Activated CD4-positive, alpha-beta T cell treated with anti-CD3 and anti-CD28 coated beads for 36 hours (primary cell): ENCODE measurements at regions not wholly inside any gene's neighbourhood (a gene's known extent, or its start where the extent isn't known, plus 50 kb on each side); places are given as distances from the start of the nearest gene placed in this dataset.

ENCODE experiments used
- ATAC-seq: fragments of 200-7000 bp; cut with Tn5 transposase; one replicate; pipeline ENCODE4 v1.10.0; 2021; ENCODE audit warnings: mild to moderate bottlenecking, moderate library complexity
- CTCF ChIA-PET: fragments of 350-600 bp; sonication (Branson Sonifier 250); formaldehyde crosslinking; loops from one replicate; lab custom pipeline; 2021; ENCODE audit warnings: antibody characterized with exemption; lab: Charles Lee
- POLR2A ChIA-PET: fragments of 350-600 bp; sonication (Branson Sonifier 250); formaldehyde crosslinking; loops from one replicate; lab custom pipeline; 2021; ENCODE audit warnings: antibody characterized with exemption, inconsistent platforms; lab: Charles Lee
- DNase-seq: peaks from one replicate; pipeline ENCODE4 v3.0.0-alpha.2; 2020
- H3K27ac Mint-ChIP-seq: one replicate; pipeline ENCODE4 v1.8.0; 2021; ENCODE audit warnings: mixed read lengths
- H3K27me3 Mint-ChIP-seq: one replicate; pipeline ENCODE4 v1.8.0; 2021; ENCODE audit warnings: mixed read lengths
- H3K36me3 Mint-ChIP-seq: one replicate; pipeline ENCODE4 v1.8.0; 2021; ENCODE audit warnings: low read depth, mixed read lengths
- H3K4me1 Mint-ChIP-seq: one replicate; pipeline ENCODE4 v1.8.0; 2021; ENCODE audit warnings: mixed read lengths
- H3K4me3 Mint-ChIP-seq: one replicate; pipeline ENCODE4 v1.8.0; 2021; ENCODE audit warnings: mild to moderate bottlenecking, moderate library complexity, mixed read lengths
- H3K9me3 Mint-ChIP-seq: one replicate; pipeline ENCODE4 v1.8.0; 2021; ENCODE audit warnings: low read depth, mixed read lengths
- intact Hi-C, 2 experiments: fragments of 100-400 bp; cut with DNase I in 1 of 2; cut with micrococcal nuclease in 1 of 2; formaldehyde crosslinking; loops; one replicate each; pipeline versions ENCODE4 v1.14.2 to v1.15.1; 2022 to 2024; cut with DNase I, micrococcal nuclease

GRCh38 chr22:48436201-48436931, 1391.3 kb downstream of the BRD1 start:
- ChIA-PET POLR2A (no interaction called here), CTCF (no interaction called here)
- H3K27me3 Mint-ChIP-seq: no peaks in the 10 kb centered on the region
- DNase-seq (no peak), ATAC-seq (no peak)
- no peaks in the 10 kb centered on the region for H3K4me1 Mint-ChIP-seq
- intact Hi-C loops: no loop called here
- H3K9me3 Mint-ChIP-seq: no peaks in the 10 kb centered on the region
- H3K27ac Mint-ChIP-seq: no peak overlapping the region
- H3K36me3 Mint-ChIP-seq: no peaks in the 10 kb centered on the region
- H3K4me3 Mint-ChIP-seq: no peak overlapping the region

GRCh38 chr22:48434868-48435250, 1392.8 kb downstream of the BRD1 start:
- H3K4me1 Mint-ChIP-seq: no peaks in the 10 kb centered on the region
- no peaks in the 10 kb centered on the region for H3K9me3 Mint-ChIP-seq
- no peak for ATAC-seq
- ChIA-PET POLR2A (interaction anchor here (0.6 kb wide), 1 partner anchor 1859 kb away, joined by 3 read pairs; no protein-coding TSS in a partner anchor), CTCF (no interaction called here)
- H3K27me3 Mint-ChIP-seq: no peaks in the 10 kb centered on the region
- no peak overlapping the region for H3K4me3 Mint-ChIP-seq
- H3K27ac Mint-ChIP-seq: no peak overlapping the region
- H3K36me3 Mint-ChIP-seq: no peaks in the 10 kb centered on the region
- intact Hi-C loops: no loop called here
- DNase-seq: no peak

GRCh38 chr22:48434156-48434867, 1393.4 kb downstream of the BRD1 start:
- ChIA-PET CTCF (no interaction called here), POLR2A (interaction anchor here (0.6 kb wide), 1 partner anchor 1860 kb away, joined by 3 read pairs; no protein-coding TSS in a partner anchor)
- Mint-ChIP-seq H3K27ac (no peak overlapping the region), H3K36me3 (no peaks in the 10 kb centered on the region), H3K4me3 (no peak overlapping the region), H3K4me1 (no peaks in the 10 kb centered on the region), H3K27me3 (no peaks in the 10 kb centered on the region), H3K9me3 (no peaks in the 10 kb centered on the region)
- no peak for ATAC-seq
- intact Hi-C loops: no loop called here
- no peak for DNase-seq

GRCh38 chr22:48433647-48434046, 1394.0 kb downstream of the BRD1 start:
- H3K27ac Mint-ChIP-seq: no peak overlapping the region
- intact Hi-C loops: no loop called here
- no peaks in the 10 kb centered on the region for H3K9me3 Mint-ChIP-seq
- no peaks in the 10 kb centered on the region for H3K4me1 Mint-ChIP-seq
- H3K4me3 Mint-ChIP-seq: no peak overlapping the region
- ChIA-PET POLR2A (no interaction called here), CTCF (no interaction called here)
- no peak for DNase-seq
- H3K27me3 Mint-ChIP-seq: no peaks in the 10 kb centered on the region
- ATAC-seq: no peak
- H3K36me3 Mint-ChIP-seq: no peaks in the 10 kb centered on the region

GRCh38 chr22:48432781-48433518, 1394.7 kb downstream of the BRD1 start:
- intact Hi-C loops: no loop called here
- Mint-ChIP-seq H3K27ac (no peak overlapping the region), H3K4me3 (no peak overlapping the region), H3K4me1 (no peaks in the 10 kb centered on the region), H3K27me3 (no peaks in the 10 kb centered on the region), H3K36me3 (no peaks in the 10 kb centered on the region), H3K9me3 (no peaks in the 10 kb centered on the region)
- no peak for ATAC-seq
- DNase-seq: no peak
- CTCF ChIA-PET: no interaction called here
- POLR2A ChIA-PET: no interaction called here

- POLR2A ChIA-PET: no interaction called here
- Mint-ChIP-seq H3K4me1 (no peaks in the 10 kb centered on the region), H3K9me3 (no peaks in the 10 kb centered on the region)
Observed at GRCh38 chr22:48431536-48432315, 1395.9 kb downstream of the BRD1 start.

GRCh38 chr22:48431014-48431413, 1396.7 kb downstream of the BRD1 start:
- POLR2A ChIA-PET: no interaction called here
- Mint-ChIP-seq H3K36me3 (no peaks in the 10 kb centered on the region), H3K9me3 (no peaks in the 10 kb centered on the region), H3K27ac (no peak overlapping the region), H3K27me3 (no peaks in the 10 kb centered on the region), H3K4me1 (no peaks in the 10 kb centered on the region), H3K4me3 (no peak overlapping the region)
- intact Hi-C loops: no loop called here
- CTCF ChIA-PET: no interaction called here
- DNase-seq (no peak), ATAC-seq (no peak)

More at GRCh38 chr22:48431536-48432315, 1395.9 kb downstream of the BRD1 start:
- intact Hi-C loops: no loop called here
- Mint-ChIP-seq H3K4me3 (no peak overlapping the region), H3K27ac (no peak overlapping the region), H3K36me3 (no peaks in the 10 kb centered on the region), H3K27me3 (no peaks in the 10 kb centered on the region)
- CTCF ChIA-PET: no interaction called here
- DNase-seq (no peak), ATAC-seq (no peak)

GRCh38 chr22:48429446-48430020, 1398.1 kb downstream of the BRD1 start:
- H3K27me3 Mint-ChIP-seq: no peaks in the 10 kb centered on the region
- ATAC-seq (no peak), DNase-seq (no peak)
- no peak overlapping the region for H3K27ac Mint-ChIP-seq
- no peaks in the 10 kb centered on the region for H3K4me1 Mint-ChIP-seq
- intact Hi-C loops: no loop called here
- H3K9me3 Mint-ChIP-seq: no peaks in the 10 kb centered on the region
- CTCF ChIA-PET: no interaction called here
- no peak overlapping the region for H3K4me3 Mint-ChIP-seq
- no peaks in the 10 kb centered on the region for H3K36me3 Mint-ChIP-seq
- POLR2A ChIA-PET: no interaction called here

- Mint-ChIP-seq H3K9me3 (no peaks in the 10 kb centered on the region), H3K4me3 (no peak overlapping the region), H3K27ac (no peak overlapping the region), H3K4me1 (no peaks in the 10 kb centered on the region), H3K27me3 (no peaks in the 10 kb centered on the region), H3K36me3 (no peaks in the 10 kb centered on the region)
- POLR2A ChIA-PET: no interaction called here
- ATAC-seq: no peak
- intact Hi-C loops: no loop called here
- CTCF ChIA-PET: no interaction called here
- DNase-seq: no peak
Observed at GRCh38 chr22:48428631-48429371, 1398.9 kb downstream of the BRD1 start.

GRCh38 chr22:48427731-48428211, 1399.9 kb downstream of the BRD1 start:
- Mint-ChIP-seq H3K9me3 (no peaks in the 10 kb centered on the region), H3K36me3 (no peaks in the 10 kb centered on the region), H3K27ac (no peak overlapping the region), H3K27me3 (no peaks in the 10 kb centered on the region), H3K4me3 (no peak overlapping the region), H3K4me1 (no peaks in the 10 kb centered on the region)
- no peak for DNase-seq
- POLR2A ChIA-PET: no interaction called here
- ATAC-seq: no peak
- CTCF ChIA-PET: no interaction called here
- intact Hi-C loops: no loop called here
